ENCODE measurements at regions not wholly inside any gene's neighbourhood (a gene's known extent, or its start where the extent isn't known, plus 50 kb on each side); places are given as distances from the start of the nearest gene placed in this dataset.

GRCh38 chr12:113674302-113674701 is 202.6 kb upstream of the LHX5 start:
- TF ChIP-seq POLR2A (IDR thresholded peaks at IDR 0.05), result no peak
- no peak for TF ChIP-seq CTCF (IDR thresholded peaks at IDR 0.05)

All from testis (tissue), 2 donors.